OCI-M1 (cell line): ENCODE measurements at regions not wholly inside any gene's neighbourhood (a gene's known extent, or its start where the extent isn't known, plus 50 kb on each side); places are given as distances from the start of the nearest gene placed in this dataset.

ENCODE experiments used
- DNase-seq: peaks from one replicate; lab custom pipeline; 2025; lab: John Stamatoyannopoulos, UW

DNA sequence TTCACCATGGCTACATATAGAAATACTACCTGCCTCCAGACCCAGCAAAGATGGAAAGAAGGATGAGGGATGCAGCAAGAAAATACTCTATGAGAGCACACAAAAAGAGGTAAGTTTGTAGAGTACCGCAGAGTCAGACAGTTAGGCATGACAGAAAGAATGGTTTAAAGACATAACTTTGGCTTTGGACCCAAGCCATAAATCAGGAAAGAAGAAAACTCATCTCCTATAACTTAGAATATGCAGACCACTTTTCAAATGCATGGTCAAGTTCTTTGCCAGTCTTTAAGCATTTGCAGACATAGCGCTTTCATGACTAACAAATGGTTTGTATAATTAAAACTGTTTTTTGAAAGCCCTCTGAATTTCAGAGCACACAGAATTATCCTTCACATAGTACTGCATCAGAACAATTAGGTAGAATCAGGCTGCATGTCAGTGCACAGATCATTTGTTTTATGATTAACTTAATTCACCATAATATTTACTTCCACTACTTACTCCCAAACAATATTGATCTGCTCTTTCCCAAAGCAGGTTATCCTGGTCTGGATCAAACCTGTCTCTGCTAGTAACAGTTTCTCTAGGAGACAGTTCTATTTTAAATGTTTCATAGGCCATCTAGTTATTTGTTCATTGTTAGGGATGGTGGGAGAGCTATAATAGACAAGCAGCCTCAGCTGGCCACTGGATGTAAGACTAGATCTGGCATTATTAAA lies 280.7 kb upstream of the NR5A2 start:
- no peak for DNase-seq

DNA sequence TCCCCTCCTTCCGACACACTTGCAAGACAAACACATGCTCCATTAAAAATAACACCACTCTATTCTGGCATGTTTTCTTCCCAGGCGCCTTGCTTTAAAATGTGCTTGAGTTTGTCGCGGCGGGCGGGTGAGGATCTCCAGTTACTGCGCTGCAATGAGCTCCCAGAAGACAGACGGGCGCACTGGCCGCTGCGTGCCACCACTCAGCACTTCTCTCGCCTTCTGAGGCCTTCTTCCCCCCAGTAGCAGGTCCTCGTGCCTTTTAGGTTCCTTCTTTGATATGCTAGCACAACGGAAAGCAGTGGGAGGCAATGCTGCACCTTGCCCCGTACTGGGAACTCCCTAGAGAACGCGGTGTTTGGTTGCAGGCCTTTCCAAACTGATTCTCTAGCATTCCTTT lies 279.5 kb upstream of the NR5A2 start:
- DNase-seq: no peak

GRCh38 chr1:199751506-199751905 lies 276.0 kb upstream of the NR5A2 start:
- DNase-seq: no peak

GRCh38 chr1:199751962-199752687 lies 275.4 kb upstream of the NR5A2 start:
- no peak for DNase-seq

- no peak for DNase-seq
Measured at GRCh38 chr1:199752688-199753027, 274.9 kb upstream of the NR5A2 start.

DNA sequence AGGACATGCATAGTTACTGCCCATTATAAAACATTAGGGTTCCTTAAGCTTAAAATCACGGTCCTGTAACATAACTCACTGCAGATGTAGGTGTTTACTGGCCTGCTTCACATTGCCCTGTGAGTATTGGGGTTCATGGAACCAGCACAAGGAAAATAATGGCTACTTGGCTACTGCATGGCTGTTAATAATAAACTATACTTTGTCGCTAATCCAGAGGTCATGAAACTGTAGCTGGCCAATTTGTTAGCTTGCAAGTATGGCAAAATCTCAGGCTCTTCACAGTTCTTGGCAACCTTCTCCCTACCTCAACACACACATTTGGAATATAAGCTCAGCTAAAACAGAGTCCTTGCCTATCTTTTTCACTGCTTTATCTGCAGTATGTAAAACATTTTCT lies 274.0 kb upstream of the NR5A2 start:
- no peak for DNase-seq

DNA sequence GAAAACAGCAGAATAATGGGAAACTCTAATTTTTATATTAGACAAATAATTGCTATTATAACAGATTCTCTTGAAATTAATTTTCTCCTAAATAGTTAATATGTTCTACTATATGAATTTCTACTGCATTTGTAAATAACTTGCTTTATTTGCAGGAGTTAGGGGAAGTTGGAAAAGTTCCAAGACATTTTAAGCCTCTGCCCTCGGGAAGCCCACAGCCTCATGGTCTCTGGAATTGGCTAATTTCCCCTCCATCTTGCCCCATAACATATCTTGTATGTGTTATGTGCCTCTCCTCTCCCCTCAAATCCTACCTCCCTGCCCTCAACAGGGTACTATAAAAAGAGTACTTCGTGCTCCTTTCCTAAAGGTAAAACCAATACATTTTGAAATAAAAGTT lies 271.4 kb upstream of the NR5A2 start:
- DNase-seq: no peak

- no peak for DNase-seq
Measured at GRCh38 chr1:199758626-199759255, 268.8 kb upstream of the NR5A2 start.

- DNase-seq: no peak
Measured at GRCh38 chr1:199759268-199759730, 268.2 kb upstream of the NR5A2 start.

DNA sequence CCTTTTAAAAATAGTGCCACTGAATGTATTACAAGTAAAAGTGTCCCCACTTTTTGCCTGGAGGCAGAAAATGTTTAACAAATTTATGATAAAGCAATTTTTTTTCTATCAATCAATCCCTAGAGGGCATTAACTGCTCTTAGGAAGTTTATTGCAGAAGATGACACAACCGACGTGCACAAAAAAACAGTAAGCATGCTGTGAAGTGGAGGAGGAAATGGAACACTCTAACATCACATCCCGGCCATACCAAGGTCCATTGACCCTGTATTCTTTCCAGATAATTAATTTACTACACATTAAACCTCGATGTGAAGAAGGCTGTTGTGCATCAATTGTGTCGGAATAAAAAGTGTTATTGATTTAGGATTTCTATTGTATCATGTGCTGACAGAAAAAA lies 264.9 kb upstream of the NR5A2 start:
- no peak for DNase-seq

GRCh38 chr1:199766218-199766792 lies 261.2 kb upstream of the NR5A2 start:
- DNase-seq: peak; percentile 49

DNA sequence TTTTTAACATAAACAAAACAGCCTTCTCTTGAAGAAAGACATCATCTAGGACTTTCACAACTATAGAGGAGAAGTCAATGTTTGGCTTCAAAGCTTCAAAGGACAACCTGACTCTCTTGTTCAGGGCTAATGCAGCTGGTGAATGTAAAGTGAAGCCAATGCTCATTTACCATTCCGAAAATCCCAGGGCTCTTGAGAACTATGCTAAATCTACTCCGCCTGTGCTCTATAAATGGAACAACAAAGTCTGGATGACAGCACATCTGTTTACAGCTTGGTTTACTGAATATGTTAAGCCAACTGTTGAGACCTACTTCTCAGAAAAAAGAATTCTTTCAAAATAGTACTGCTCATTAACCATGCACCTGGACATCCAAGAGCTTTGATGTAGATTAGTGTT lies 259.8 kb upstream of the NR5A2 start:
- DNase-seq: no peak

DNA sequence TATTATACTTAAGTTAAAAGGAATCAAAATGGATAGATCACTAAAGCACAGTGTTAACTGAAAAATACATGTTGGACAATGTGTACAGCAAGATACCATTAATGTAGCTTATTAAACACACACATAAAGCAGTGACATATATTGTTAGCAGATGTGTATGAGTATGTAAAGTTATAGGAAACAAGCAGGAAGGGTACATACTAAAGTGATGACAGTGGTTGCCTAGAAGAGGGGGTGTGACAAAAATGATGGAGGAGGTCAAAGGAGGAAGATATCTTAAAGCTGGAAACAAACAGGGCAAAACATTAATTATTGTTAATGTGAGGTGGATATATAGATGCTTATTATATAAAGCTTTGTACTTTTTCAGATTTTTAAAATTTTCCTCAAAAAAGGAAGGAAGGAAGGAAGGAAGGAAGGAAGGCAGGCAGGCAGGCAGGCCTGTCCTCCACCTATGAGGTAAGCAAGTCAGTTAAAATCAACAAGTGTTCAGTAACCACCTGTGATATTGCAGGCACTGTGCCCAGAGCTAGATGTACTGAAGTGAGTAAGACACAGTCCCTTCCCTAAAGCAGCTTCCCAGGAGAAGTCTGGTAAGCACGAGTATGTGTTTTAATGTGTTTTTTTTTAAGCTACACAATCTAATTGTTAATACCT lies 252.9 kb upstream of the NR5A2 start:
- DNase-seq: no peak

- no peak for DNase-seq
Measured at GRCh38 chr1:199776768-199777497, 250.6 kb upstream of the NR5A2 start.

- peak; percentile 63 for DNase-seq
Measured at GRCh38 chr1:199778324-199778955, 249.1 kb upstream of the NR5A2 start.

GRCh38 chr1:199780091-199780490 lies 247.4 kb upstream of the NR5A2 start:
- DNase-seq: no peak

GRCh38 chr1:199780948-199781670 lies 246.4 kb upstream of the NR5A2 start:
- no peak for DNase-seq

DNA sequence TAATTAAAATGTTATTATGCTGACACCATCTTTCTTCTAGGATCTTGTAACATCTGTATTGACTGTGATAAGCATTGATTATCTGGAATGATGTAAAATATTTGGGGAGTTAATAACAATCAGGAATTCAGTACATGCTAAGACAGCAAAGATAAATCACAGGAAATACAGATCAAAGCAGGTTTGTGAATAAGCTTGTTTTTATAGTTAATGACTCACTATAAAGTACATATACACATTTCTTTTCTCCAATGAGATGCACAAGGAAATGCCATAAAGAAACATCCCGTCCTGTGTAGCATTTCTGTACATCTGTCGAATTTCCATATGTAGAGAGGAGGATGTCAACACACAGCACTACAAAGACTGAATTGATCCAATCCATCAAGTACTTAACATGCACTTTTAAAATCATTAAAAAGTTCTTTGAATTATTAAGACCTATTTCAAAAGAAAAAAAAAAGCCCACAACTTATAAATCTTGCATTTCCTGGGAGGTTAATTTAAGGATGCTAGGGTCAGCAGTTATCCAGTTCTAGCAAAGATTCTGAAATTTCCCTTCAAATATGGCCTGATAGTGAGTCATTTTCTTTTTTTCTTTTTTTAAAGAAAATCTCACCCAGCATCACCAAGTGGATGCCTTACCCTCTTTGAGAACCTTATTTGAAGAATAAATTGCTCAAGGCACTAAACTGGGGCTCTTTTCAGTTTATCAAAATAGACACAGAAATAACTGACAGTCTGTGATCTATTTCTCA lies 243.2 kb upstream of the NR5A2 start:
- no peak for DNase-seq

- DNase-seq: no peak
Measured at GRCh38 chr1:199786695-199787094, 240.8 kb upstream of the NR5A2 start.

- no peak for DNase-seq
Measured at GRCh38 chr1:199789141-199789540, 238.4 kb upstream of the NR5A2 start.
